K562 (cell line): ENCODE measurements at regions not wholly inside any gene's neighbourhood (a gene's known extent, or its start where the extent isn't known, plus 50 kb on each side); places are given as distances from the start of the nearest gene placed in this dataset.

Experiments used
- ATAC-seq: fragments of 200-7000 bp; cut with Tn5 transposase; 3 replicates; pipeline ENCODE4 v1.9.1; 2020; ENCODE audit warnings: moderate library complexity
- BruUV-seq: library from RNA; stranded (reverse); fragments of 400-500 nt; replicated peaks from 2 replicates; lab custom pipeline; 2021; lab: Mats Ljungman, UMichigan
- CTCF ChIA-PET: fragments of 300-600 bp; formaldehyde crosslinking; extraction: SDS; loops from one replicate; lab custom pipeline; 2021; ENCODE audit warnings: low intra/inter-chr PET ratio; lab: Yijun Ruan, JAX
- POLR2A ChIA-PET: fragments of 300-600, 350-650 bp; sonication (Branson Sonifier 250); formaldehyde crosslinking; extraction: SDS; loops from one replicate; lab custom pipeline; 2021; ENCODE audit warnings: antibody characterized with exemption, inconsistent platforms; lab: Yijun Ruan, JAX
- DNase-seq, 4 experiments: peaks; one replicate each; pipeline versions ENCODE4 v3.0.0 to v3.0.0-alpha.2; 2011 to 2018; ENCODE audit warnings: low spot score in 3 of 4, mixed read lengths in 3 of 4; ENCODE audit errors: extremely low read depth in 1 of 4
- FAIRE-seq: peaks from 2 replicates; lab custom pipeline; 2011; peaks lifted over from hg19 to GRCh38; lab: Jason Lieb, UNC
- H2AFZ ChIP-seq: 2 replicates; pipeline ENCODE4 v1.6.0; 2011; ENCODE audit warnings: low read depth, low read length, control low read depth, inconsistent platforms
- H3K27ac ChIP-seq: fragments of 200-600 bp; 3 replicates; pipeline ENCODE4 v1.8.0; 2011; ENCODE audit warnings: low read depth, mild to moderate bottlenecking, control low read depth, inconsistent platforms, low read length, moderate library complexity, mixed read lengths; ENCODE audit errors: extremely low read depth
- H3K27me3 ChIP-seq, 2 experiments: fragments of 300-600 bp in 1 of 2; 2 replicates in 1 of 2; 3 replicates in 1 of 2; pipeline versions ENCODE4 v1.6.0 to v1.8.0; 2011; ENCODE audit warnings: inconsistent platforms in 2 of 2, low read length in 2 of 2, mild to moderate bottlenecking in 1 of 2, mixed read lengths in 1 of 2, moderate library complexity in 1 of 2; ENCODE audit not compliant: control insufficient read depth in 2 of 2, insufficient read depth in 2 of 2
- H3K36me3 ChIP-seq: fragments of 300-600 bp; 3 replicates; pipeline ENCODE4 v1.8.0; 2011; ENCODE audit warnings: mild to moderate bottlenecking, low read length, inconsistent platforms; ENCODE audit not compliant: control insufficient read depth, insufficient read depth
- H3K4me1 ChIP-seq, 2 experiments: fragments of 200-600 bp in 1 of 2; replicated peaks in 1 of 2; 2 replicates in 1 of 2; 3 replicates in 1 of 2; pipeline versions ENCODE4 v1.5.1 to v1.8.0; 2011; ENCODE audit warnings: inconsistent platforms in 2 of 2, low read length in 2 of 2, mild to moderate bottlenecking in 1 of 2, mixed read lengths in 1 of 2, moderate library complexity in 1 of 2; ENCODE audit not compliant: control insufficient read depth in 2 of 2, insufficient read depth in 2 of 2
- H3K4me2 ChIP-seq: 2 replicates; pipeline ENCODE4 v1.6.1; 2011; ENCODE audit warnings: low read length, control low read depth, inconsistent platforms, mixed read lengths; ENCODE audit not compliant: insufficient read depth
- H3K4me3 ChIP-seq: fragments of 200-600 bp; sonication (generic), shearing (Covaris generic); 2 replicates; pipeline ENCODE4 v1.5.1; 2016; ENCODE audit warnings: control low read depth, inconsistent platforms
- H3K79me2 ChIP-seq: fragments of 200-600 bp; 3 replicates; pipeline ENCODE4 v1.8.0; 2011; ENCODE audit warnings: low read length, inconsistent platforms; ENCODE audit not compliant: control insufficient read depth, insufficient read depth
- H3K9ac ChIP-seq, 2 experiments: 2 replicates each; pipeline versions ENCODE4 v1.6.0 to v1.6.1; 2011; ENCODE audit warnings: low read depth in 2 of 2, low read length in 2 of 2, control low read depth in 1 of 2, inconsistent platforms in 1 of 2, mild to moderate bottlenecking in 1 of 2, mixed read lengths in 1 of 2; ENCODE audit not compliant: insufficient read depth in 1 of 2
- H3K9me1 ChIP-seq: one replicate; pipeline ENCODE4 v1.6.0; 2011; ENCODE audit warnings: inconsistent platforms, mild to moderate bottlenecking, low read length, moderate library complexity; ENCODE audit not compliant: control insufficient read depth, insufficient read depth
- H3K9me3 ChIP-seq: replicated peaks from 2 replicates; pipeline ENCODE4 v1.5.1; 2011; ENCODE audit warnings: low read depth, low read length, inconsistent platforms; ENCODE audit not compliant: control insufficient read depth, insufficient read depth
- H4K20me1 ChIP-seq: replicated peaks from 2 replicates; pipeline ENCODE4 v1.6.1; 2011; ENCODE audit warnings: low read length, inconsistent platforms, mixed read lengths; ENCODE audit not compliant: control insufficient read depth, insufficient read depth
- ATF3 ChIP-seq, 2 experiments: fragments of 450-650 bp in 1 of 2; sonication (generic) in 1 of 2; formaldehyde crosslinking in 1 of 2; IDR thresholded peaks in 1 of 2; conservative IDR thresholded peaks in 1 of 2; 2 replicates each; pipeline versions ENCODE4 v1.6.1 to v1.8.1; 2016 to 2023; ENCODE audit warnings: mild to moderate bottlenecking in 2 of 2, moderate library complexity in 2 of 2, inconsistent platforms in 1 of 2, missing genetic modification reagents in 1 of 2
- FOS ChIP-seq: IDR thresholded peaks from 3 replicates; pipeline ENCODE4 v1.6.1; 2011; ENCODE audit not compliant: insufficient read length; ENCODE audit errors: extremely low read depth
- MIER1 ChIP-seq: fragments of 450-650 bp; IDR thresholded peaks from 2 replicates; pipeline ENCODE4 v1.6.1; 2016; ENCODE audit warnings: antibody characterized with exemption, mild to moderate bottlenecking, low read depth
- NCOA2 ChIP-seq, 2 experiments: fragments of 450-650 bp; IDR thresholded peaks; 2 replicates each; pipeline ENCODE4 v1.6.1; 2018; ENCODE audit warnings: mild to moderate bottlenecking in 2 of 2, moderate library complexity in 1 of 2; ENCODE audit not compliant: partially characterized antibody in 2 of 2
- RFX7 ChIP-seq: fragments of 250-450 bp; sonication (Bioruptor Pico); IDR thresholded peaks from 2 replicates; pipeline ENCODE4 v1.5.1; 2021; ENCODE audit warnings: mild to moderate bottlenecking
- SUPT5H ChIP-seq: fragments of 450-650 bp; IDR thresholded peaks from 2 replicates; pipeline ENCODE4 v1.6.1; 2016
- ZNF232 ChIP-seq: sonication (generic); formaldehyde crosslinking; IDR thresholded peaks from 2 replicates; pipeline ENCODE4 v1.8.0; 2022; ENCODE audit warnings: mild to moderate bottlenecking, missing genetic modification reagents
- ZNF707 ChIP-seq: fragments of 250-450 bp; sonication (Bioruptor Pico); conservative IDR thresholded peaks from 2 replicates; pipeline ENCODE4 v1.8.0; 2022; ENCODE audit warnings: inconsistent platforms, mild to moderate bottlenecking, moderate library complexity
- WGBS: fragments of 100-300 bp; shearing (Covaris generic); methylation state at CpG from one replicate; pipeline ENCODE4 v1.1.6; 2016; ENCODE audit warnings: low coverage, mixed read lengths; ENCODE audit not compliant: insufficient coverage; ENCODE audit errors: missing lambda C conversion rate; 5-methylcytosine and 5-hydroxymethylcytosine counted together
- in situ Hi-C: fragments of 300-500 bp; cut with MboI; formaldehyde crosslinking; loops from 4 replicates; pipeline ENCODE4 v1.15.0; 2018; ENCODE audit warnings: inconsistent platforms, mixed read lengths
- intact Hi-C: fragments of 100-400 bp; cut with micrococcal nuclease; formaldehyde crosslinking; loops from 2 replicates; pipeline ENCODE4 v1.14.2; 2022

GRCh38 chr18:76688724-76689472, 133.5 kb upstream of the ZNF236 start (continued):
- TF ChIP-seq ZNF707 (CRISPR knock-in tag) (no peak), SUPT5H (no peak), ZNF232 (no peak), NCOA2 (IDR thresholded peaks at IDR 0.05; ENCODE audit: partially characterized antibody in 2 of 2) (no peak), MIER1 (no peak), FOS (no peak)

GRCh38 chr18:76687304-76687962, 134.9 kb upstream of the ZNF236 start:
- 0% methylated on average over 9 of the region's 10 CpGs for WGBS
- FAIRE-seq (no peak), ATAC-seq (no peak)

More at GRCh38 chr18:76687304-76687962, 134.9 kb upstream of the ZNF236 start:
- Histone ChIP-seq H3K36me3 (no peaks in the 10 kb centered on the region), H3K79me2 (no peaks in the 10 kb centered on the region), H3K4me2 (no peak overlapping the region), H2AFZ (no peak overlapping the region), H3K9me1 (no peaks in the 10 kb centered on the region), H3K4me1 (no peaks in the 10 kb centered on the region; a peak in 1 of 5 replicates), H3K27ac (no peak overlapping the region), H3K9me3 (no peaks in the 10 kb centered on the region), H3K27me3 (peaks cover 0 to 38% of the 10 kb centered on the region in 2 experiments; a peak in 3 of 5 replicates), H4K20me1 (no peaks in the 10 kb centered on the region), H3K9ac (no peak overlapping the region), H3K4me3 (no peak overlapping the region)
- CTCF ChIA-PET, result no interaction called here
- TF ChIP-seq RFX7 (CRISPR knock-in tag) (no peak), ATF3 (IDR thresholded peaks at IDR 0.05) (peak; percentile 13; the same call in 1 of the 2 replicates), ATF3 (CRISPR knock-in tag; conservative IDR thresholded peaks at IDR 0.05) (no peak)
- intact Hi-C loops (loop anchor here (5.0 kb wide), 1 partner anchor 290 kb away; no protein-coding TSS in a partner anchor), in situ Hi-C loops (no loop called here)
- POLR2A ChIA-PET, result no interaction called here
- BruUV-seq, result no TSS peak
- DNase-seq, result no peak
